Endodermal cell (in vitro differentiated cells): ENCODE measurements at regions not wholly inside any gene's neighbourhood (a gene's known extent, or its start where the extent isn't known, plus 50 kb on each side); places are given as distances from the start of the nearest gene placed in this dataset.
A peak's percentile ranks its signal among the peaks of the same experiment; 100 is the strongest.
"Not testable (repeated sequence)": the region's sequence is repeated elsewhere in the genome, so short reads cannot be mapped to it uniquely, and the experiment has no call there.

Experiments
- DNase-seq: peaks from one replicate; pipeline ENCODE4 v3.0.0-alpha.2; 2017
- H3K27ac ChIP-seq: 2 replicates; pipeline ENCODE4 v1.5.1; 2013; ENCODE audit warnings: mild to moderate bottlenecking, low read depth, low read length, moderate library complexity
- H3K27me3 ChIP-seq: 2 replicates; pipeline ENCODE4 v1.6.1; 2013; ENCODE audit warnings: mild to moderate bottlenecking, low read length, moderate library complexity; ENCODE audit not compliant: insufficient read depth, control insufficient read depth, poor library complexity, severe bottlenecking
- H3K36me3 ChIP-seq: 2 replicates; pipeline ENCODE4 v1.7.0; 2013; ENCODE audit warnings: mild to moderate bottlenecking, low read length, moderate library complexity; ENCODE audit not compliant: control insufficient read depth, insufficient read depth
- H3K4me1 ChIP-seq: one replicate; pipeline ENCODE4 v1.7.0; 2013; ENCODE audit warnings: low read length; ENCODE audit not compliant: control insufficient read depth, insufficient read depth
- H3K4me3 ChIP-seq: 2 replicates; pipeline ENCODE4 v1.5.1; 2013; ENCODE audit warnings: mild to moderate bottlenecking, low read length, moderate library complexity
- H3K9ac ChIP-seq: 2 replicates; pipeline ENCODE4 v1.6.1; 2013; ENCODE audit warnings: mild to moderate bottlenecking, low read length, moderate library complexity; ENCODE audit not compliant: poor library complexity, severe bottlenecking; ENCODE audit errors: extremely low read depth
- H3K9me3 ChIP-seq: 2 replicates; pipeline ENCODE4 v1.6.1; 2013; ENCODE audit warnings: mild to moderate bottlenecking, low read length, moderate library complexity; ENCODE audit not compliant: control insufficient read depth
- H3K27ac Mint-ChIP-seq: 2 replicates; pipeline ENCODE4 v1.8.0; 2020; ENCODE audit warnings: mixed read lengths
- H3K27me3 Mint-ChIP-seq: 2 replicates; pipeline ENCODE4 v1.8.0; 2021; ENCODE audit warnings: mild to moderate bottlenecking, mixed read lengths; ENCODE audit not compliant: insufficient read depth
- H3K36me3 Mint-ChIP-seq: 2 replicates; pipeline ENCODE4 v1.8.0; 2020; ENCODE audit warnings: low read depth, mixed read lengths
- H3K4me1 Mint-ChIP-seq: 2 replicates; pipeline ENCODE4 v1.8.0; 2020; ENCODE audit warnings: mixed read lengths
- H3K4me3 Mint-ChIP-seq: 2 replicates; pipeline ENCODE4 v1.8.0; 2020; ENCODE audit warnings: mild to moderate bottlenecking, moderate library complexity, mixed read lengths
- H3K9me3 Mint-ChIP-seq: 2 replicates; pipeline ENCODE4 v1.8.0; 2020; ENCODE audit warnings: mild to moderate bottlenecking, mixed read lengths
- CTCF ChIP-seq: fragments of 200-600 bp; sonication (generic); conservative IDR thresholded peaks from 2 replicates; pipeline ENCODE4 v1.5.0; 2021; ENCODE audit warnings: antibody characterized with exemption, mild to moderate bottlenecking
- WGBS, 2 experiments: methylation state at CpG; one replicate each; pipeline versions ENCODE4 v1.1.5 to v1.1.7; 2013; ENCODE audit warnings: missing lambda C conversion rate in 2 of 2, mixed read lengths in 1 of 2; ENCODE audit not compliant: insufficient coverage in 1 of 2, insufficient read length in 1 of 2; 5-methylcytosine and 5-hydroxymethylcytosine counted together

GRCh38 chr20:28602403-28603217 lies 2654.9 kb upstream of the DEFB115 start:
- not testable (repeated sequence) for H3K36me3 Mint-ChIP-seq, H3K9me3 ChIP-seq, H3K27me3 ChIP-seq, H3K27ac ChIP-seq, H3K36me3 ChIP-seq, H3K27me3 Mint-ChIP-seq, H3K4me1 ChIP-seq, H3K4me1 Mint-ChIP-seq
- H3K4me3 ChIP-seq, result peak overlapping the region; percentile 88
- Mint-ChIP-seq H3K9me3 (peaks cover 43% of the 10 kb centered on the region), H3K27ac (peak overlapping the region; percentile 86), H3K4me3 (peak overlapping the region; percentile 81)
- peak; percentile 68 for TF ChIP-seq CTCF
- peak overlapping the region; percentile 72 for H3K9ac ChIP-seq
- peak; percentile 81 for DNase-seq
- 13 to 29% methylated on average over 24 to 71 of the region's 71 CpGs for WGBS, 2 experiments

GRCh38 chr20:28603218-28603577 lies 2654.3 kb upstream of the DEFB115 start:
- H3K27me3 ChIP-seq, H3K27me3 Mint-ChIP-seq, H3K4me1 ChIP-seq, H3K27ac ChIP-seq, H3K36me3 ChIP-seq, H3K9ac ChIP-seq, DNase-seq, H3K4me1 Mint-ChIP-seq, H3K27ac Mint-ChIP-seq, H3K36me3 Mint-ChIP-seq, H3K9me3 ChIP-seq: not testable (repeated sequence)
- WGBS, 2 experiments, result 73 to 83% methylated on average over 6 to 16 of the region's 17 CpGs
- Mint-ChIP-seq H3K4me3 (peak overlapping the region; percentile 81), H3K9me3 (peaks cover 43% of the 10 kb centered on the region)
- peak overlapping the region; percentile 88 for H3K4me3 ChIP-seq

- H3K27me3 ChIP-seq, result no peaks in the 10 kb centered on the region
- Mint-ChIP-seq H3K4me1 (no peaks in the 10 kb centered on the region), H3K4me3 (no peak overlapping the region), H3K27ac (no peak overlapping the region), H3K9me3 (peaks cover 81% of the 10 kb centered on the region), H3K27me3 (no peaks in the 10 kb centered on the region), H3K36me3 (no peaks in the 10 kb centered on the region)
- H3K36me3 ChIP-seq, result no peaks in the 10 kb centered on the region
- H3K27ac ChIP-seq, result no peak overlapping the region
- TF ChIP-seq CTCF, result no peak
- DNase-seq, result no peak
- 71 to 78% methylated on average over 1 of the region's 1 CpG for WGBS, 2 experiments
- no peak overlapping the region for H3K9ac ChIP-seq
- H3K9me3 ChIP-seq, result peaks cover 69% of the 10 kb centered on the region
- H3K4me1 ChIP-seq, result no peaks in the 10 kb centered on the region
- H3K4me3 ChIP-seq, result no peak overlapping the region
Measured at GRCh38 chr20:28616354-28616753, 2641.1 kb upstream of the DEFB115 start.

- not testable (repeated sequence) for H3K27ac ChIP-seq, H3K4me1 ChIP-seq, H3K36me3 ChIP-seq, H3K36me3 Mint-ChIP-seq, H3K27me3 Mint-ChIP-seq, H3K27me3 ChIP-seq, H3K4me3 ChIP-seq, H3K4me1 Mint-ChIP-seq, H3K27ac Mint-ChIP-seq, H3K9ac ChIP-seq, H3K4me3 Mint-ChIP-seq
- WGBS, 2 experiments, result 86% methylated on average over 19 to 20 of the region's 20 CpGs
- peaks cover 79% of the 10 kb centered on the region for H3K9me3 Mint-ChIP-seq
- peak; percentile 35 for DNase-seq
- H3K9me3 ChIP-seq, result peaks cover 39% of the 10 kb centered on the region
Measured at GRCh38 chr20:28619956-28620651, 2637.4 kb upstream of the DEFB115 start.
